ENCODE measurements at regions not wholly inside any gene's neighbourhood (a gene's known extent, or its start where the extent isn't known, plus 50 kb on each side); places are given as distances from the start of the nearest gene placed in this dataset.

- TF ChIP-seq CTCF (IDR thresholded peaks at IDR 0.05) (no peak), POLR2A (IDR thresholded peaks at IDR 0.05) (no peak)
Measured at GRCh38 chr4:89570931-89571330, 263.3 kb upstream of the GPRIN3 start.
